22Rv1 (cell line): ENCODE measurements at regions not wholly inside any gene's neighbourhood (a gene's known extent, or its start where the extent isn't known, plus 50 kb on each side); places are given as distances from the start of the nearest gene placed in this dataset.

ENCODE experiments used
- CTCF ChIP-seq: fragments of 450-650 bp; IDR thresholded peaks from 2 replicates; pipeline ENCODE4 v1.5.1; 2017; ENCODE audit warnings: mild to moderate bottlenecking
- ZFX ChIP-seq: fragments of 450-650 bp; IDR thresholded peaks from 2 replicates; pipeline ENCODE4 v1.6.1; 2017; ENCODE audit warnings: antibody characterized with exemption, borderline replicate concordance

DNA sequence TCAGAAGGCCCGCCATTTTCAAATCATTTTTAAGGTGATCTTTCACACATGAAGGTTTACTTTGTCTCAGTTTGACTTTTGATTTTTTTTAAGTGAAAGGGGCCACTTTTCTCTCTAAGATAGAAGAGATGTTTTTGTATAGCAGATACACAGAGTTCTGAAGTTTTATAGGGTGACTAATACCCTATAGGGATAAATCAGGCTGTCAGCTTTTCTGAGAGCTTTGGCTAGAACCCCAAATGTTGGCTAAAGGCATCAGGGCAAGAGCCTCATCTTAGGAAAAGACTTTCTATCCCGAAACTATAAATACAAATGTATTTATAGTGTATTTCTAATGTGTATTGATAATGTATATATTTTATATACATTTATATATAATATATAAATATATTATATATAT is 181.4 kb downstream of the TBX18 start:
- no peak for TF ChIP-seq CTCF
- no peak for TF ChIP-seq ZFX
